ENCODE measurements at regions not wholly inside any gene's neighbourhood (a gene's known extent, or its start where the extent isn't known, plus 50 kb on each side); places are given as distances from the start of the nearest gene placed in this dataset.

DNA sequence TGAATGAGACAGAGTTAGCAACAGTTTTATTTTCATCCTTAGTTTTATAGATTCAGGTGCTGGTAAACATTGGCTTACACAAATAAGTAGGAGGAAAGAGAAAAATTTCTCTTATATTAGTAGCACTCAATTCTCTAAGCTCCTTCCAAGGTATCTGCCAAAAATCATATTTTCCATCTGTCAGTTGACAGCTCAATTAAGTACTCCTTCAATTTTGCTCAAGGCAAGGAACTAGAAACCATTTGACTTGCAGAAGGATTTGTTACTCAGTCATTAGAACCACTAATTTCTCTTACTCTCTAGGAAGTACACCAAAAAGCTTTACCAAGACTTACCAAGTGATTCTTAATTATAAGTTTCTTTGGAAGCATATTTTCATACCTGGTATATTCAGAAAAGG is 101.4 kb upstream of the ATP8B1 start:
- Mint-ChIP-seq H3K4me1 (no peaks in the 10 kb centered on the region), H3K4me3 (no peak overlapping the region), H3K27me3 (peaks cover 36% of the 10 kb centered on the region), H3K27ac (no peak overlapping the region), H3K36me3 (ENCODE audit: low read depth) (no peaks in the 10 kb centered on the region)
- ATAC-seq = no peak
- H3K9me3 ChIP-seq (ENCODE audit: control insufficient read depth, low read length, poor library complexity, severe bottlenecking) = no peaks in the 10 kb centered on the region
- DNase-seq = no peak

DNA sequence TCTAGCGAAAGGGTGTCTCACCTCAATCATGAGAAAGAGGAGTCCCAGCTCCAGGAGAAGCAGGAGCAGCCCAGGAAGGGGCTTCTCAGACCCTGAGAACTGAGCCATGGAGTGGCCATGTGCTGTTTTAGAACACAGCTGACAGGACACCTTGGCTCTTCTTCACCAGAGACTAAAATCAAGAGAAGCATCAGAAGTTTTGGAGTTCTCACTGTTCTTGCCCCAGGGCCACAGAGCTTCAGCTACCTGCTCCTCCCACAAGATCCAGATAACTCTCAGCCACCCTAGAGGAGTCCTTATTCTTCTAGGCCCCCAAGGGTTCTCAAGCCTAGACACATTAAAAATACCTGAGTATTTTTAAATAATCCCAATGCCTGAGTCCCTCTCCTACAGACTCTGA is 99.6 kb upstream of the ATP8B1 start:
- Mint-ChIP-seq H3K36me3 (ENCODE audit: low read depth) (no peaks in the 10 kb centered on the region), H3K4me1 (no peaks in the 10 kb centered on the region), H3K27ac (no peak overlapping the region), H3K27me3 (peaks cover 40% of the 10 kb centered on the region), H3K4me3 (no peak overlapping the region)
- no peaks in the 10 kb centered on the region for H3K9me3 ChIP-seq (ENCODE audit: control insufficient read depth, low read length, poor library complexity, severe bottlenecking)
- ATAC-seq (no peak), DNase-seq (no peak)

DNA sequence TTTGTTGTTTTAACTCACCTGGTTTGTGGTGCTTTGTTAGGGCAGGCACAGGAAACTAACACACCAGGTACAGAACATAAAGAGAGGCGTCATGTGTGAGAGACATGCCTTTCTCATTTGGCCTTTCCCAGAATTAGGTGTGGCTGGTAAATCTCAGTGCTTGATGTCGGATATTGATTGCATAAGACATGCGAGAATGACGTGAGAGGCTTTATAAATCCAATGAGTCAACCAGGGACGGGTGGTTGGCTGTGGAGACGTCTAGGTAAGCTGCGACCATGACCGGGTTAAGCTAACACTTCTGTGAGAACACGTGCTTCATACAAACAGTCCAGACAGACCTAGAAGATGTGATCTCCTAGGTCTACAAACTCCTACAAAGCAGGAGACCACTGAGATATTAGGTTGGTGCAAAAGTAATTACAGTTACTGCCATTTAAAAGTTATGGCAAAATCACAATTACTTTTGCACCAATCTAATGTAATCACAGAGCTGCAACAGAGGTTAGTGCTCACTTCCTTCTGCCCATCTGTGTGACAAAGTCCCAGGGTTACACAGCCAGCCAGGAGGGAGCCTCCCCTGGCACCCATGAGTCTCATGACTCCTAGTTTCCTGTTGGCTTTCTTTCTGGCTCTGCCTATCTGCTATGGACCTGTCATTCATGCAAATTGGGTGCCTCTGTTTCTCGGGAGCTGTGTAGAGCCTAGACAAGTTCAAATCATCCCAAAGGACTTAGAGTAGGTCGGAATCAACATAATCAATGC is 98.9 kb upstream of the ATP8B1 start:
- Mint-ChIP-seq H3K27ac (no peak overlapping the region), H3K36me3 (ENCODE audit: low read depth) (no peaks in the 10 kb centered on the region)

DNA sequence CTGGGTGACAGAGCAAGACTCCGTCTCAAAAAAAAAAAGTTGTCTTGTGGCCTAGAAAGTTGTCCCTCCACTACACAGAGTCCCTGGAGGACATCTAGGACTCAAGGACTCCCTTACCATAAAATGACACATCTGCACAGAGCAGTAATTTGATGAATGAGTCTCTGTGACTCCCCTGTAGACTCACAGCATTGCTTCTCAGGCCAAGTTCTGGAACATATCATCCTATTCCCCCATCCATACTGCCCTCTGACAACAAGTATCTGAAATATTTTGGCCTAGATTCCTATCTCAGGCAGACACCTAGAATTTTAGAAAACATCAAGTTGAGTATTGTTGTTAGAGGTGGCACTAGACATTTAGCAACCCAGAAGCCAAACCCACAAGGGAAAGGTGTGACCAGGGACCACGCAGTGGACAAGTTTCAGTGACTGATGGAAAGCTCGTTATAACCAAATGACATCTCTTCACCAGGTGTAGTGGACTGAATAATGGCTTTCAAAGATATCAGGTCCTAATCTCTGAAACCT is 97.9 kb upstream of the ATP8B1 start:
- ATAC-seq = no peak
- Mint-ChIP-seq H3K4me3 (no peak overlapping the region), H3K36me3 (ENCODE audit: low read depth) (no peaks in the 10 kb centered on the region), H3K27ac (no peak overlapping the region), H3K27me3 (peaks cover 27% of the 10 kb centered on the region), H3K4me1 (no peaks in the 10 kb centered on the region)
- no peaks in the 10 kb centered on the region for H3K9me3 ChIP-seq (ENCODE audit: control insufficient read depth, low read length, poor library complexity, severe bottlenecking)
- no peak for DNase-seq

More for the DNA sequence above, 98.9 kb upstream of the ATP8B1 start:
- Mint-ChIP-seq H3K4me1 (no peaks in the 10 kb centered on the region), H3K4me3 (no peak overlapping the region), H3K27me3 (peaks cover 36% of the 10 kb centered on the region)
- DNase-seq (no peak), ATAC-seq (no peak)
- H3K9me3 ChIP-seq (ENCODE audit: control insufficient read depth, low read length, poor library complexity, severe bottlenecking) = no peaks in the 10 kb centered on the region

DNA sequence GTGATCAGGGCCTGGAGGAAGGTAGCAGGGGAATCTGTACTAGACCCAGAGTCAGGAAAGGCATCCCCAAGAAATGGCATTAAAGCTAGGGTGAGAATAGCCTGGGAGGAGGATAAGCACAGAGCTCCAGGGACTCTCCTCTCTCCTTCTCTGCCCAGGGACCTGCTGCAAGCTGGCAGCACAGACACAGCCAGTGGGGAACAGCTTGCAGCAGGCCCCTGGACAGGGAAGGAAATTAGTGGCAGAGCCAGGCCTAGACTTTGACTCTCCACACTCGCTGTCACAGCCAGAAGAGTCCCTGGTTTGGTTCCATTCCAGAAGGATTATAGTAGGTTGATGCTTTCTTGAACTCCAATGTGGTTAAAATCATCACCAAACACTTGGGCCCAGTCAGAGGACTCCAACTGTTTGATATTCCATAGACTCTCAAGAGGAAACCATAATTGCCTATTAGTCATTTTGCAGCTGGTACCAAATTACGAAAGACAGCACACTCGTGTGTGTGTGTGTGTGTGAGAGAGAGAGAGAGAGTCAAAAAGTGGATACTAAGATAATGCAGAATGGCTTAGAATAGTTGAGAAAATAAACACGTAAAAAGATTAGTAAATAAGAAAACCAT is 95.5 kb upstream of the ATP8B1 start:
- no peak for ATAC-seq
- Mint-ChIP-seq H3K4me3 (peak overlapping the region; percentile 16), H3K27ac (no peak overlapping the region), H3K27me3 (peaks cover 21% of the 10 kb centered on the region), H3K4me1 (no peaks in the 10 kb centered on the region), H3K36me3 (ENCODE audit: low read depth) (no peaks in the 10 kb centered on the region)
- no peak for DNase-seq
- peaks cover 2% of the 10 kb centered on the region for H3K9me3 ChIP-seq (ENCODE audit: control insufficient read depth, low read length, poor library complexity, severe bottlenecking)

DNA sequence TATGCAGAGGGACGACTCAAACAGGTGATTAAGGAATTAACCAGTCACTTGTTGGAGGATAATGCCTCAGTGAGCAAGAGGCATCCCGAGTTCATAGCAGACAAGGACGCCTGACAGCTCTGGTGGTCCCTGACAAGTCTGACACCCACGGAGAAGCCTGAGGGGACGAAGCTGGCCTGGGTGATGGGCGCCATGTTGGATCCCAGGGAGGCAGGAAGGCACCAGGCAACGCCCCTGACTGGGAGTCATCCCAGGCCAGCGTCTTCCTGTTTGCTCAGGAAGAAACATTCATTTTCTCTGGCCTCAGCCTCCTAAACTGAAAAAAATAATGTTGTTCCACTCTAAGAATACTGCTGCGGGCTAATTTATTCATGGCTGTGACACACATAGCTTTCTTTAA is 92.1 kb upstream of the ATP8B1 start:
- H3K4me1 Mint-ChIP-seq = no peaks in the 10 kb centered on the region

DNA sequence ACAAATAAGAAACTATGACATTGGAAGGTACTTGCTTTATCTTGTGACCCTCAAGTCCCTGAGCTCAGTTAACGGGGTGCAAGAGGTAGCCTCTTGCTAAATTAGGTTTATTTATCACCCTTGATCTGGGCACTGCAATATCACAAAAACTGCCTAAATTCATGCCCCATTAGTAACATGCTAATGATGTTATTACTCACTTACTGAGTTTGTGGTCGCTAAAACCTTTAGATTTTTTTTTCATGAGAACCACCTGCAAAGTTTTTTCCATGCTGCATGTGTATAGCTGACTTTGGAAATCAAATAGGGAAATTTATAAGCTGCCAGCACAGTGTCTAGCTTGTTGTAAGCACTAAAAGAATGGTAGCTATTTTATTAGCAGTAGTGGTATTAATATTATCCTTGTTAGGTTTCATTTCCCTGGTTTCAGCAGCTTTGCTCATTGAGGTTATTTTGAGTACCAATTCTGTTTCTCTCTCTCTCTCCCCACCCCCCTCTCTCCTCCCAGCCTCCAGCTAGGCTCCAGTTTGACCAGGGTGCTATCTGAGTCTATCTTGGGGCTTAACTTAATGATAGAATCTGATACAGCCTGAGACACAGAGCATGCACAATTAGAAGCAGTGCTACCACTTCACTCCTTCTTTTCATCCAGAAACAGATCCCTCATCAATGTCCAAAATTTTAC is 88.7 kb upstream of the ATP8B1 start:
- ATAC-seq = no peak
- peaks cover 2% of the 10 kb centered on the region for H3K9me3 ChIP-seq (ENCODE audit: control insufficient read depth, low read length, poor library complexity, severe bottlenecking)
- Mint-ChIP-seq H3K27ac (no peak overlapping the region), H3K4me1 (no peaks in the 10 kb centered on the region), H3K27me3 (no peaks in the 10 kb centered on the region), H3K4me3 (no peak overlapping the region), H3K36me3 (ENCODE audit: low read depth) (no peaks in the 10 kb centered on the region)
- no peak for DNase-seq

More for the DNA sequence above, 92.1 kb upstream of the ATP8B1 start:
- Mint-ChIP-seq H3K36me3 (ENCODE audit: low read depth) (no peaks in the 10 kb centered on the region), H3K27me3 (peaks cover 15% of the 10 kb centered on the region), H3K27ac (no peak overlapping the region), H3K4me3 (no peak overlapping the region)
- DNase-seq (no peak), ATAC-seq (no peak)
- peaks cover 2% of the 10 kb centered on the region for H3K9me3 ChIP-seq (ENCODE audit: control insufficient read depth, low read length, poor library complexity, severe bottlenecking)

DNA sequence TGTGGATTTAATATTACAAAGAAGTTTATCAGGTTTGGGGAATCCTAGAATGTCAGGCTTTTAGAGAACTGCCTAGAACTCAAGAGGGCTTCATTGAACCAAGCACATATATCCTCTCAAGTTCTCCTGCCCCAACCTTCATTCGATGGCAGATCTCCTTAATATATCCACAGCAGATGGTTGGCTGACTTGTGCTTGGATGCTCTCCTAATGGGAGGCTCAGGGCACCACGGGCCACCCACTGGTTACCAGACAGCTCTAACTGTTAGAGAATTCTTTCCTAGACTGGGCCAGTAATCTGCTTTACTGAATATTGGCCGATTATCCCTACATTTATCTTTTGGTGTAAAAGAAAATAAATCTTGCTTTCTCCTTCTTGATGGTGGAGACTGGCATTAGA is 87.2 kb upstream of the ATP8B1 start:
- Mint-ChIP-seq H3K4me1 (no peaks in the 10 kb centered on the region), H3K27ac (no peak overlapping the region), H3K36me3 (ENCODE audit: low read depth) (no peaks in the 10 kb centered on the region), H3K4me3 (no peak overlapping the region), H3K27me3 (no peaks in the 10 kb centered on the region)
- H3K9me3 ChIP-seq (ENCODE audit: control insufficient read depth, low read length, poor library complexity, severe bottlenecking) = no peaks in the 10 kb centered on the region
- no peak for ATAC-seq
- no peak for DNase-seq

DNA sequence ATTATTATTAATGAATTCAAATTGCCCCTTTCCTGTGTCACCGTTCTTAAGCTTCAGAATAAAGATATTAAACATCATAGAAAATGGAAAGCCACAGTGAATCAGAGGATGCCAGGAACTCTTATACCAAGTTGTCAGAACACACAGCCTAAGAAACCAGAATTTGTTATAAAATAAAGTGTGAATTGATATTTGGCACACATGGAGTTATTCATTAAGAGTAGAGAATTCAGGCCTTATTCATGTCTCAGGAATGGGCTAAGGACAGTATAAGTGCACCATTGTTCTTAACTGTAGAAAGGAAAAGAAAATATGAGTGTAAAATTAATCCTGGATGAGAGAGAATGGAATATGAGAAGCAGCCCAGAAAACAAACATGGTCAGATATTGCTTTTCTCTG is 86.7 kb upstream of the ATP8B1 start:
- Mint-ChIP-seq H3K4me3 (no peak overlapping the region), H3K27me3 (no peaks in the 10 kb centered on the region), H3K36me3 (ENCODE audit: low read depth) (no peaks in the 10 kb centered on the region), H3K4me1 (no peaks in the 10 kb centered on the region), H3K27ac (no peak overlapping the region)
- ATAC-seq (no peak), DNase-seq (no peak)
- no peaks in the 10 kb centered on the region for H3K9me3 ChIP-seq (ENCODE audit: control insufficient read depth, low read length, poor library complexity, severe bottlenecking)

DNA sequence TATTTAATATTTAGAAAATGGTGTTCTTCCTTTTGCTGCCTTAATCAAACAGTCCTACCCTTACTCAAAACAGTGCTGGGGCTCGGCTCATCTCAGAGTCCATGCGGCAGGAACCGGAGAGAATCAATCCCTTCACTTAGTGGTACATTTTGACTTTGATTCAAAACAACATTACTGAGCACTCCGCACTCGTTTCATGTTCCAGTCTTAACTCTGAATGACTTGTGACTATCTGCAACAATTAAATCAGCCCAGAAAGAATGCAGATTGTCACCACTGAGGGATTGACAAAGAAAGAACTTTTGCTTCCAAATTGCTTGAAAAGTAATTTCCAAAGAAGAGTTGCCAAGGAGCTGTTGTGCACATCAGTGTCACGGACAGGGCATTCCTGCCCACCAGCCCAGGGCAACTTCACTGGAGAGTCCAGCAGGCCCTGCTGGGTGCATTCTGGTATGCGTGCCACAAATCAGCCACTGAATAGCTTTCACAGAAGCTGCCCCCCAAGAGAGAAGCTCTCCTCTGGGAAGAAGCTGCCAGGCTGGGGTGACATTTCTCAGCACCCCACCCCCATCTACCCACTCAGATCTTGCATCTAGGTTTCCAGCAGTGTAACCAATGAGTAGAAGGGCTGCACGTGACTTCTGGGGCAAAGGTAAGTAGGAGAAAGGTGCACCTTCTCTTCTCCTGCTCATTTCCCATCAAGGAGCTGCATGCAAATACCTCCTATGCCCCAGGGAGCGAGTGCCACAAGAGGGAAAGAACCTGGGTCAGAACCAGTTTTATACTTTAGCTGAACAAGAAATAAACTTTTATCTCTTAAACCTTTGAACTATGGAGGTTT is 84.6 kb upstream of the ATP8B1 start:
- no peaks in the 10 kb centered on the region for H3K4me1 Mint-ChIP-seq
- DNase-seq (no peak), ATAC-seq (no peak)
- H3K27ac Mint-ChIP-seq = no peak overlapping the region
- no peaks in the 10 kb centered on the region for H3K9me3 ChIP-seq (ENCODE audit: control insufficient read depth, low read length, poor library complexity, severe bottlenecking)
- H3K27me3 Mint-ChIP-seq = no peaks in the 10 kb centered on the region
- no peak overlapping the region for H3K4me3 Mint-ChIP-seq
- H3K36me3 Mint-ChIP-seq (ENCODE audit: low read depth) = no peaks in the 10 kb centered on the region

DNA sequence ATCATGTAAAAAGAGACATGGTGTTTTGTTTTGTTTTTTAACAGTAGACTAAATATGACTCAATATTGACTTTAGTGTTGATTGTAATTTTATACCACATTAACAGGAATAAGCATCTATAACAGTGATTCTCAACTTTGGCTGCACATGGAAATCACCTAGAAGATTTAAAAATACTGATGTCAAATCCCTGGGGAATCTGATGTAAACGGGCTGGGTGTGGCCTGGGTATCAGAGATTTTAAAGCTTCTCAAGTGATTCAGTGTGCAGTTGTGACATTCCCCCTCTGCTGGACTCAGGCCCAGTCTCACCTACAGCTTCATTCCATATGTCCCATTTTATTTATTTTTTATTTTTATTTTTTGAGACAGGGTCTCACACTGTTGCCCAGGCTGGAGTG is 82.8 kb upstream of the ATP8B1 start:
- Mint-ChIP-seq H3K4me1 (peaks cover 4% of the 10 kb centered on the region), H3K27ac (no peak overlapping the region), H3K27me3 (peaks cover 8% of the 10 kb centered on the region), H3K36me3 (ENCODE audit: low read depth) (no peaks in the 10 kb centered on the region), H3K4me3 (no peak overlapping the region)
- H3K9me3 ChIP-seq (ENCODE audit: control insufficient read depth, low read length, poor library complexity, severe bottlenecking) = no peaks in the 10 kb centered on the region
- ATAC-seq (no peak), DNase-seq (no peak)

DNA sequence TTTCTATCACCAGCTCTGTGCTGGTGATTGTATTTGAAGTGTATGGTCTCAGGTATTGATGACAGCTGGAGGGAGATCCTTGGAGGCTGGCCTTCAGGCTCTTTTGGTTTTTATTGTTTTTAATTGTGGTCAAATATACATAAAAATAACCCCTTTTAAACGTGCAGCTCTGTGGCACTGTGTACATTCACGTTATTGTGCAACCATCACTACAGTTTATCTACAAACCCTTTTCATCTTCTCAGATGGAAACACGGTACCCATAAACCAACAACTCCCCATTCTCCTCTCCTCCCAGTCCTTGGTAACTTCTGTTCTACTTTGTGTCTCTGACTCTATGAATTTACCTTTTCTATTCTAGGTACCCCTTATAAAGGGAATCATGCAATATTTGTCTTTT is 79.3 kb upstream of the ATP8B1 start:
- no peaks in the 10 kb centered on the region for H3K9me3 ChIP-seq (ENCODE audit: control insufficient read depth, low read length, poor library complexity, severe bottlenecking)
- H3K27me3 Mint-ChIP-seq = peaks cover 8% of the 10 kb centered on the region
- H3K27ac Mint-ChIP-seq = no peak overlapping the region
- H3K4me3 Mint-ChIP-seq = no peak overlapping the region
- DNase-seq (no peak), ATAC-seq (no peak)
- H3K36me3 Mint-ChIP-seq (ENCODE audit: low read depth) = no peaks in the 10 kb centered on the region
- peaks cover 4% of the 10 kb centered on the region for H3K4me1 Mint-ChIP-seq

All from T-helper 17 cell (primary cell).